ENCODE measurements at regions not wholly inside any gene's neighbourhood (a gene's known extent, or its start where the extent isn't known, plus 50 kb on each side); places are given as distances from the start of the nearest gene placed in this dataset.
"Not testable (repeated sequence)": the region's sequence is repeated elsewhere in the genome, so short reads cannot be mapped to it uniquely, and the experiment has no call there.

DNA sequence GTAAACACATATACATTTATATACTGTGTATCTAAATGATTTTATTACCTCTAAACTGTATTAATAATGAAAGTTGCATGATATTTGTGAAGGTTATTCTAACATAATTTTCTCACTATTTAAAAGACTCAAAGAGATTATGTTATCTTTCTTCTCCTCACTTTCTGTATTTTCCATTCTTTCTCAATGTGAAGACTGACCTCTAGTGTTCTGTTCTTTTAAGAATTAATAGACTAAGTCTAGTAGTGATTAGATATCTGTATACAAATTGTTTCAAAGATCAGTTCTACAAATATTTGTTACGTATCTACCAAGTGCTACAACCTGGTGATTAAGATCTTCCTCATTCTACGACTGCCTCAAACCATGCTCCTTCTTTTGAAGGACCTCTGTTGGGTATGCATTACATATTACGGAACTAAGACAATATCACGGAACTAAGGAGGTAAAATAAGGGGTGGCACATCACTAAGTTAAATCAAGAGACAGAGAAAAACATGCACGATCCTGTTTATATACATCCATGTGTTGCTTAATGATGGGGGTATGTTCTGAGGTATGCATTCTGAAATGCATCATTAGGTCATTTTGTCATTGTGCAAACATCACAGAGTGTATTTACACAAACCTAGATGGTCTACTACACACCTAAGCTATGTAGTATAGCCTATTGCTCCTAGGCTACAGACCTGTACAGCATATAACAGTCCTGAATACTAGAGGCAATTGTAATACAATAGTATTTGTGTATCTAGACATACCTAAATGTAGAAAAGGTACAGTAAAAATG lies 161.5 kb upstream of the KBTBD8 start:
- no peak for DNase-seq (ENCODE audit: low read depth in 1 of 2, low spot score in 1 of 2)

DNA sequence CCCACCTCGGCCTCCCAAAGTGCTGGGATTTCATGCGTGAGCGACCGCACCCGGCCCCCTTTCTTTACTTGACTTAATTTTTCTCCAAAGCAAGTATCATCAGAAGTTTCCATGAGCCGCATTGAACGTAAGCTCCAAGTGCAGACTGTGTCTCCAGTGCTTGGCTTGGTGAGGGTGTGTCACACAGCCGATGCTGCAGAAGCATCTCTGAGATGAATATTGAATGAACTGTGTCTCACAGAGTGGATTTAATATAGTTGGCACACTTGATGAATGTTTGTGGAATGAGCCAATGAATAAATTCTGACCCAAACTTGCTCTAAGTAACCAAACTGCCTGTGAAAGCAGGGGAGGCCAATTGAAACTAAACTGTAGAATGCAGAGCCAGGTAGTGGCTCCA lies 159.4 kb upstream of the KBTBD8 start:
- DNase-seq (ENCODE audit: low read depth in 1 of 2, low spot score in 1 of 2), result no peak

DNA sequence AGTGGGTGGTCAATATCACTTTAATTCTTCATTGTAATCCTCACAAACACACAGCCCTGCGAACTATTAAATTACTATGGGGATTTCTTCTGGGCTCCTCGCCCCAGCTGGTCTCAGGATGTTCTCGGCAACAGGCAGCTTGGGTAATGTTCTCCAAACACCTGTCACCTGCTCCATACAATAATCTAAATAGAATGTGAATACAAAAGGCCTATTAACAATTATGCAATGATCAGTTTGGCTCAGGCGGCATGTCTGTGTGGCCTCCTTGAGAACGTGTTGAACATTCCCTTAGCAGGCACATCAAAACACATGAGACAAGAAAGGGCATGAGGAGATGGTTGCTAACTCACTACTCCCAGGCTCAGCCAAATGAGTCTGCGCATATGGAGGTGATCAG lies 158.6 kb upstream of the KBTBD8 start:
- no peak for DNase-seq (ENCODE audit: low read depth in 1 of 2, low spot score in 1 of 2)

DNA sequence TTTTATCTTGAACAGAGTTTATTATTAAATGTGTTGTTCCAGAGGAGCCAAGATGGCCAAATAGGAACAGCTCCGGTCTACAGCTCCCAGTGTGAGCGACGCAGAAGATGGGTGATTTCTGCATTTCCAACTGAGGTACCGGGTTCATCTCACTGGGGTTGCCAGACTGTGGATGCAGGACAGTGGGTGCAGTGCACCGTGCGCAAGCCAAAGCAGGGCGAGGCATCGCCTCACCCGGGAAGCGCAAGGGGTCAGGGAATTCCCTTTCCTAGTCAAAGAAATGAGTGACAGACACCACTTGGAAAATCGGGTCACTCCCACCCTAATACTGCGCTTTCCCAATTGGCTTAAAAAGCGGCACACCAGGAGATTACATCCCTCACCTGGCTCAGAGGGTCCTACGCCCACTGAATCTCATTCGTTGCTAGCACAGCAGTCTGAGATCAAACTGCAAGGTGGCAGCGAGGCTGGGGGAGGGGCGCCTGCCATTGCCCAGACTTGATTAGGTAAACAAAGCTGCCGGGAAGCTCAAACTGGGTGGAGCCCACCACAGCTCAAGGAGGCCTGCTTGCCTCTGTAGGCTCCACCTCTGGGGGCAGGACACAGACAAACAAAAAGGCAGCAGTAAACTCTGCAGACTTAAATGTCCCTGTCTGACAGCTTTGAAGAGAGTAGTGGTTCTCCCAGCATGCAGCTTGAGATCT lies 155.2 kb upstream of the KBTBD8 start:
- not testable (repeated sequence) for DNase-seq (ENCODE audit: low read depth in 1 of 2, low spot score in 1 of 2)

DNA sequence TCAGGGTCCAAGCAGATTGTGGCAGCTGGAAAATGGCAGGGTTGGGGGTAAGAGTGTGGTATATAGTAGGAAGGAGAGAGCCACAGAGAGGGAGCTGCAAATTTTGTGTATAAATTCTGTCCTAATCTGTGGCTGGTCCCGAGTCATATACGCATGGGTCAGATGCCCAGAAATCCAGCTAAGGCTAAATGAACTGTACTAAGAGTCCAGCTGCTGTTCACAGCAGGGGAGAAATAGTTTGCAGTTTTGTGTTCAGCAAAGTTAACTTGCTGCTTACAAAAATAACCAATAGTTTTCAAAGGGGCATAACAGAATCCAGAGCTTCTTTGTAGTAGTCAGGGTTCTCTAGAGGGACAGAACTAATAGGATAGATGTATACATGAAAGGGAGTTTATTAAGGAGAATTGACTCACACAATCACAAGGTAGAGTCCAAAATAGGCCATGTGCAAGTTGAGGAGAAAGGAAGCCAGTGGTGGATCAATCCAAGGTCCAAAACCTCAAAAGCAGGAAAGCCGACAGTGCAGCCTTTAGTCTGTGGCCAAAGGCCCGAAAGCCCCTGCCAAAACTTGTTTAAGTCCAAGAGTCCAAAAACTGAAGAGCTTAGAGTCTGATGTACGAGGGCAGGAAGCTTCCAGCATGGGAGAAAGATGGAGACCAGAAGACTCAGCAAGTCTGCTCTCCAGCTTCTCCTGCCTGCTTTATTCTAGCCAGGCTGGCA lies 146.1 kb upstream of the KBTBD8 start:
- no peak for DNase-seq (ENCODE audit: low read depth in 1 of 2, low spot score in 1 of 2)

DNA sequence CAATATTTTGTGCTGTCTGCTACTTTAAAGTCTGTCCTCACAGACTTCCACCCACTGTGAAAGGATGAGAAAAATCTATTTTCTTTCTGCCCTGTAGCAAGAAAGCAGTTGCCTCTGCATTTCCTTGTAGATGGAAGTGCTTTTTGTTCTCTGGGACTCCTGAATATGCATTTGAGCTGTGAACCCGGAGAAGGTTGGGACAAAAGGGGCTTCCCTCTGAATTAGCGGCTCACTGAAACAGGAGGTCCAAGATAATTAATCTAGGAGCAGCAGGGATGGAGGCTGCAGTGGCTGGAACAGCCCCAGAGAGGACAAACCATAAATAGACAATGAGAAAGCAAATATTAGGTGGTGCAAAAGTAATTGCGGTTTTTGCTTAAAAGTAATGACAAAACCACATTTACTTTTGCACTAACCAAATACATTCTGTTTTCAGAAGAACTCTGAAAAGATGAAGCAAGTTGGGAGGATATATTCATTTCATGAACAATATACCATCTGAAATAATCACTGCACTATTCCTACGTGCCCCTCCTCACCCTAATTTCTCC lies 143.4 kb upstream of the KBTBD8 start:
- no peak for DNase-seq (ENCODE audit: low read depth in 1 of 2, low spot score in 1 of 2)

DNA sequence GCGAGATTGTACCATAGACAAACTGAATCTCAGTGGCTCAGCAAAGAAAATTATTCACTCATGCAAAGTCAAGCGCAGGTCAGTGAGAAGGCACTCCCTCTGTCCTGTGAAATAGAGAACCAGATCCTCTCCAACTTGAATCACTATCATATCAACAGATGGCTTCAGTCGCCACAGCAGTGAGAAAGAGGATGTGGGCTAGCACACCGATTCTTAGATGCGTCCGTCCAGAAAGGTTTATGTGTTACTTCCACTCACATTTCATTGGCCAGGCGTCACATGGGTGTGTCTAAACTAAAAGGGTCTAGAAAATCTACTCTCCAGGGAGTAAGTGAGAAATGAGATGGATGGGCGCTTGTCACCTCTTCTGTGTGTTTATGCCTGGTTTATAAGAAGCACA lies 141.6 kb upstream of the KBTBD8 start:
- DNase-seq (ENCODE audit: low read depth in 1 of 2, low spot score in 1 of 2), result no peak

DNA sequence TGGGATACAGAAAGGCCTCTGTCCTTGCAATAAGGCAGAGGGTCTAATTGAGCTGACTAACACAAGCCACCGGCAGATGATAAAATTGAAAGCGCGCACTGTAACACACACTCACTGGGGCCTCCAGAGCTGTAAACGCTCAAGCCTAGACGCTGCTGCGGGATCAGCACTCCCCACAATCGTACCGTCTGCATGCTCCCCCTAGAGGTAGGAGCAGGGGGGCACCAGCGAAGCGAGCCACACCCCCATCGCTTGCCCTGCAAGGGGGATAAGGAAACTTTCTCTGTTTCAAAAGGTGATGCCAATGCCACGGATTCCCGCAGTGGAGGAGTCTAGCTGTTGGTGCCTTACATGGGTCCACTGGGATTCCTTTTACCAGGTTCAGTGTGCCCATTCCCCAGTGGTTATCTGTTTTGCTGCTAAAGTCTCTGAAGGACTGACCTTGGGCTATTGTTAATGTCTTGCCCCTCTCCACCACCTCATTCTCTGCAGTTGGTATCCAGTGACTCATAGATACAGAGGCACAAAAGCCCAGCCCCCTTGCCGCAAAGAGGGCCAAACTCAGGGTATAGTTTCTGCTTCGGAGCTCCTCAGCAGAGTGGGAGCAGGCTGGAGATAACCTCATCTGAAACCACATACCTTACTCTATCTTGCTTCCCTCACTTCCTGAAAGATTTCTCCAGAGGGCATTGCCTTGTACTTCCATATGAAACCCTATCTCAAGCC lies 139.3 kb upstream of the KBTBD8 start:
- DNase-seq (ENCODE audit: low read depth in 1 of 2, low spot score in 1 of 2), result no peak

DNA sequence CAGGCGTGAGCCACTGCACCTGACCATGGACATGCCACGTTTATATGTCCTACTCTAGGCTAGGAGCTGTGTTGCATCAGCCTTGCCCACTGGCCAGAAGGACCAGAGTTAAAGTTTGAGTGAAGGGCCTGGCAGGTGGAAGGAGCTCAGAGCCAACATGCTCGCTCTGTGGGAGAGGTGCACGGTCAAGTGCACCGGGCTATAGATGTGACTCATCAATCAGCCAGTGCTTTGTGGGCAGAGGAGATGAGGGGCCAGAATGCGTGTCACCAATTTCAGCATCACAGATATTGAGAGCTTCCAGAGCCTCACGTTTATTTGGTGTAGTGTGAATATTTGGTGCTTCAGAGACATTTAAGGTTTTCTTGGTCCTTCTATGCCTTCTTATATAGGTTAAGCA lies 137.3 kb upstream of the KBTBD8 start:
- no peak for DNase-seq (ENCODE audit: low read depth in 1 of 2, low spot score in 1 of 2)

DNA sequence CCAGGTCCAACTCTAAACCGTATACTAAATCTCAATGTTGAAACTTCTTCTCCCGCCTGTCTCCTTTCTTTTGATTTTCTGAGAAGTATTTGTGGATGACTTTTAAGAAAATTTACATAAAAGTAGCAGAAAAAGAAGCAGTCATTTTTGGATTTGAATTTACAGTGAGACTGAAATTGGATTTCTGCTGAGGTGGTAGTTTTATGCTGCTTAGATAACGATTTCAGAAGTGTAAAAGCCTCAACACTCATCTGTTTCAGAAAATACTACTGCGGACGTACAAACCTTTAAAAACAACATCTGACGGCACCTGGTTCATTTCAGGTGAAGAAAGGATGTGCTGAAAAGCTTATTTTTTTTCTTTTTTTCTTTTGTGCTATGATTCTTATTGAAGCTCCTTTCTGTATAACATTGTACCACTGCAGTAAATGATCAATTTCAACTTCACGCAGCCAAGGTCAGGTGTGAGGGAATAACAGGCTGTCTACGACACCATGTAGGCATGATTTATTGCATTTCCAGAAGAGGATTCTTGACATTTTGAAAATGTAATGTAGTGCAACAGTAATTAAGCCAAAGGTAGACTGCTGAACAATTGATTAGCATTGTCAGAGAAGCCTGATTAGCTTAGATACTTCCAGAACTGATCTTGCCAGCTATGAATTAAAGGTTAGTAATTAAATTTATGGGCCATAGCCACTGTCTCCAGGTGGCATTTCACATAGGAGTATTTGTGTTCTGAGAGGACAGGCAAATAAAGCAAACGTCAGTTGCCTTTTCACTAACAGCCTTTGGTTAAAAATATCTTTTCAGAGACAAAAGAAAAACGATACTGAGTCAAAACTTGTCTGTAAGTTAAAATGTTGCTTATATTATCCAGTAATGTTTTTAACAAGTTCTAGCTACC lies 134.6 kb upstream of the KBTBD8 start:
- no peak for DNase-seq (ENCODE audit: low read depth in 1 of 2, low spot score in 1 of 2)

DNA sequence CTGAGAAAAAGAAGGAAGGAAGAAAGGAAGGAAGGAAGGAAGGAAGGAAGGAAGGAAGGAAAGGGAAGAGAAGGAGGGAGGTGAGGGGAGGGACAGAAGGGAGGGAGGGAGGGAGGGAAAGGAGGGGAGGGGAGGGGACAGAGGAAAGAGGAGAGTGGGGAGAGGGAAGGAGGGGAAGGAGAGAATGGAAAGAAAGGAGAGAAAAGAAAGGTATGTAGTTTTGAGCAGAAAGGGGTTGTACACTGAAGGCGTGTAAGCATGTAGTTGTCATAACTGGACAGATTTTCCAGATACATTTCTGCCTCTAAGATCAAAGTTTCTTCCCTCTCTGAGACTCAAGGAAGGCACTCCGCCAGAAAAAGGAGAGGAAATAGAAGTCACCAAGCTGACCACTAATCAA lies 113.4 kb upstream of the KBTBD8 start:
- DNase-seq (ENCODE audit: low read depth in 1 of 2, low spot score in 1 of 2), result no peak

DNA sequence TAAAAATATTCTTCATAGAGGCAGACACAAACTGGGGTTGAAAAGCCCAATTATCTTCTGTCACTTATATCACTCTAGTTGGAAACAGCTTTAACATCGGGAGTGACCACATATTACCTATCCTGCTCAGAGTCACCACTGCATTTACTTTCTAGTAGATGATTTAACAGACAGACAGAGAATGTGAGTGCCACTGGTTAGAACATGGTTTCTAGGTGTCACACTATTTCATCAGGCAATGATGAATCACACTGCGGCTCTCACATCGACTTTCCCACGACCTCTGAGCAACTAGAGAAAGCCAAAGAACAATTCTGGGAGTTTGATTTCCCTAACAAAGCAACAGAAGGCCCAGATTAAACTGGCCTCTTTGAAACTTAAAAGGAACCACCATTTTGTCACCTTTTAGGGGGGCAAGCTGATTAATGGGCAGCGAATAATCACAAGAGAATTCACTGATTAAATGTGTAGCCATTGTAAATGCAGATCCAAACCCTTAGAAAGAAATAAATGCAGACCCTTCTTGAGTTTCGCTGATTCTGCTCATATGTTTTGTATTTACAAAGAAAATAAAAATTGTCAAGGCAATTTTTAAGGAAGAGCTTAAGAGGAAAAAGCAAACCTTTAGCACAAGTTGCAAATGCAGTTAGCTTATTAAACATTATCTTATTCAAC lies 112.6 kb upstream of the KBTBD8 start:
- no peak for DNase-seq (ENCODE audit: low read depth in 1 of 2, low spot score in 1 of 2)

DNA sequence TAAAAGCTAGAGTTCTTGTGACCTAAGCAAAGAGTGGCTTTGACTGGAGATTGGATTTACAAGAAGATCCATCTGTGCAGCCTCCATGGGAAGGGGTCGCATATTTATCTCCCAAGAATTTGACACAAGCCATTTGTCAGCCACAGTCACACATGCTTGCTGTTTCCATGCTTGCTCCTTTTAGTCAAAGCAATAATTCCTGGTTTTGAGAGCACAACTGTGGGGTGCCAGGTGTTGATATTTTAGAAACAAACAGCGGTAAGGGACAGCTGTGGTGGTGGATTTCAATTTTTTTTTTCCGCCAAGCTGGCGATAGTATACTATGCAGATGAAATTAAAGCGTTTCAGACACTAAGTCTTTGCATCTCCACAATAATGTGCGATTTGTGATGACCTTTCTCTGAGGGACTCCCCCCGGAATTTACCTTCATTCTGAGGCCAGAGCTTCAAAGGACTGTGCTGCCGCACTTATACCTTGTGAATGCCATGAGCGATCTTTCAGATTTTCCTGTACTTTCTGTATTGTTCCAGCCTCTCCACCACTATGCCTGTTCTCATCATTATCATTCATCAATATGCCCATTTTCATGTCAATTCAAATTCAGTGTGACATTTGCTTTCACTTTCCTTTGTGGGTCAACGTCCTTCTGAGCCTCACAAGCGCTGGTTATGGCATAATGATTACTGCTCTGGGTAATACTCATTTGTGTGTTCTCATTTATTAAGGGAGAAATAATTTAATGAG lies 108.2 kb upstream of the KBTBD8 start:
- no peak for DNase-seq (ENCODE audit: low read depth in 1 of 2, low spot score in 1 of 2)

DNA sequence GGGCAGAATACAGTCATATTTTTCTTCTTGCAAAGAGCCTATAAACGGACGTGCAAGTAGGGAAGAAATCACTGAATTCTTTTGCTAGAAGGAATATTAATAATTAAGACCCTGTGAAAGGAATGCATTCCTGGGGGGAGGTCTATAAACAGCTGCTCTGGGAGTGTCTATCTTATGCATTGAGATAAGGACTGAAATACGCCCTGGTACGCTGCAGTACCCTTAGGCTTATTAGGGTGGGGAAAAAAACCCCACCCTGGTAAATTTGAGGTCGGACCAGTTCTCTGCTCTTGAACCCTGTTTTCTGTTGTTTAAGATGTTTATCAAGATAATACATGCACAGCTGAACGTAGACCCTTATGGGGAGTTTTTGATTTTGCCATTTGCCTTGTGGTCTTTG lies 100.0 kb upstream of the KBTBD8 start:
- no peak for DNase-seq (ENCODE audit: low read depth in 1 of 2, low spot score in 1 of 2)

DNA sequence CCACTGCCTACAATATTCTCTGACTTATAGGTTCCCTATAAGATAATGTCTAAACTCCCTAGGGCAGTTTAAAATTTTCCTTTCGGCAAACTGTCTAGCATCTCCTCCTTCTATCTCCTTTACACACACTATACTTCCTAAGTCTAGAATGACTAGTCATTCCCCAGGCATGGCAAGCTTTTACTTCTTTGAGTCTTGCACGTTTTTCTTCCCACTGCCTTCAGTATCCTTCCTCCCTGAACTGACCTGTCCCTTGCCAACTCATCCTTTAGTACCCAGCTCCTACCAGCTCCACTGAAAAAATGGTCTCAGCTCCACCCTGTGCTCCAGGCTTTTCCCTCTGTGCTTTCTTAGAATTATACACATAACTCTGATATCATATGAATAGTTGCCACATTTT lies 93.8 kb upstream of the KBTBD8 start:
- DNase-seq (ENCODE audit: low read depth in 1 of 2, low spot score in 1 of 2), result no peak

DNA sequence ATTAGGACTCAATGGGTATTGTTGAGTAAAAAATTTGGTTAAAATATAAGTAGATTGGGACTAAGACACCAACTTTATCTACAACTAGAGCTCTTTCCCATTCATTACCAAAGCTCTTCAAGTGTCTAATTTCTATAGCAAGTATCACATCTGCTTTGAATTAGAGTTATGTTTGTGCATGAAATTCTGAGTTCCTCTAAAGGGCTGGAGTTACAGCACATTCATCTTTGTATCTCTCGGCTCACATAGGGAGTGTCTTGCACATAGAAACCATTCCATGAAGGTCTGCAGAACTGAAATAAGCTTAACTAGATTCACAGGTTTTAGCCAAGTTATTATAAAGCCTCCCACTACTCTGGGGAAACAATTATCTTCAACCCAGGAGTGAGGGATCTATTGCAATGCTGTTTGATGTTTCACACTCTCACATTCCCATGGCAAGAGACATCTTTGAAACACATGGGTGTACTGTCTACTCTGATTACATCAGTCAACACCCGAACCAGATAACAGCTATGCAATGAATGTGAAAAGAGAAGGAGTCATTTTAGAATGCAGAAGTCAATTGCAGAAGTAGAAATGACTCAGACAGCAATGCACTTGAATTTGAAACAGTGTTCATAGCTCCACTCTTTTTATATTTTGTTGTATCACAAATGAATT lies 93.1 kb upstream of the KBTBD8 start:
- no peak for DNase-seq (ENCODE audit: low read depth in 1 of 2, low spot score in 1 of 2)

DNA sequence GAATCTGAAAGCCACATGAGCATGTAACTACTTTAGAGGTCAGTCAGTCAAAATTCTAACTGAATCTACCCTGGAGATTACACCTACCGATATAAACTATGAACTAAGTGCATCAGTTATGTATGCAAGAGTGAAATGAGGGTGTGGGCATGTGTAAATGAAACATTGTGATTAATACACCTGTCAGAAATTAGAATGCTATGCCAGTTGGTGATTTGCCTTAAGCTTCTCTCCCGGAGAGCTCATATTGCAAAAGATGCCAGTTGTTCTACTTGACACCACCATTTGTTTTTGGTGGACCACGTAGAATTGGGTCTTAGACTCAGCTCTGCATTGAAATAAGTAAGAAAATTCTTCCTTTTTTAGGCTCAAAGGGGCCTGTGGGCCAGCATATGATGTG lies 91.0 kb upstream of the KBTBD8 start:
- DNase-seq (ENCODE audit: low read depth in 1 of 2, low spot score in 1 of 2), result no peak

DNA sequence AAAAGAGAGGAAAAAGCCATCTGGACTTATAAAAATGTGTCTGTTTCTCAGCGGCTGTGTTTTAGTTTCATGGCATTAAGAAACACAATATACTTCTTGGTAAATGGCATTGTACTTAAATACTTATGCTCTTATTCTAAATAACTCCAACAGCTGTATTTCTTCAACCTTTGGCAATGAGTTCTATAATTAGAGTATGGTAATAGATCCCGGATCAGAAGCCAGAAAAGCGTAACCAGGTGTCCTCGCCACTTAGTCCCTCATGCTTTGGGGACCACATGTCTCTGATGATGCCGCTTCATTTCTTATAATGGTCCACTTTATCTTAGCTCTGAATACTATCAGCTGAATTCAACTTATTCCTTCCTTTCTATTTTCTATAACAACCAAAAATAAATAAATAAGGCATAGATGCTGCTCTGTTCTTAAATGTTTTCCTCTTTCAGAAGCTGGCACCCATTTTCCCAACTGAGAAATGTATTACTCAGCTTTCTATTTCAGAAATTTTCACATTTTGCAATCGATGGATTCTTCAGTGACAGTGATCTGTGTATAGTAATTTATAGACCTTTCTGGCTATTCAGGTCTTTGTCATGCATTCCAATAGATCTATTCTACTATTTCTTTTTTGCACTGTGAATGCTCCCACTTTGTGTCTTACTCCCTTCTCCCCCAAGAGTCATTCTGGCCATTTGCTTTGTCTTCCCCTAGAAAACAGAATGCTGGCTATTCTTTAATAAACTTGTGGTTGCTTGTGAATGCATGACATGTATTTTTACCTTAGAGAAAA lies 87.6 kb upstream of the KBTBD8 start:
- no peak for DNase-seq (ENCODE audit: low read depth in 1 of 2, low spot score in 1 of 2)

Data from stimulated activated CD4-positive, alpha-beta T cell treated with anti-CD3 and anti-CD28 coated beads, Interleukin-15, amount 100 ng/mL, for 1 hour (primary cell).